ENCODE measurements at regions not wholly inside any gene's neighbourhood (a gene's known extent, or its start where the extent isn't known, plus 50 kb on each side); places are given as distances from the start of the nearest gene placed in this dataset.

DNA sequence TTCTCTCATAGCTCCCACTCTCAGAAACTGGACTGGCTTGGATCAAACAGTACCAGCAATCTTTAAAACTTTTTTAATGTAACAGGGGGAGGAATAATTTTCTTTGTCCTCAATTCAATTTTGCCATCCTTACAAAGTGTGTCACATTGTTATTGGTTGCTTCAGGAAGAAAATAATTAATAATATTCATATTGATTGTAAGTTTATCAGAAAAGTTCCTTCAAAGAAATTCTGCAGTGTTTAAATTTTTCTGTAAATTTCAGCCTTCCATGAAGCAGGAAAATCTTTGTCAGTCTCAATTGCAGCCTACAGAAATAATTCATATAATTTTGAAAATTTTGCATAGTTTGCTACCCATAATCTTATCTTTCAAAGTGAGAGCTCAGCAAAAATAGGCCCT, 1119.1 kb upstream of the ATXN7L3B start:
- TF ChIP-seq, protein P1, sequence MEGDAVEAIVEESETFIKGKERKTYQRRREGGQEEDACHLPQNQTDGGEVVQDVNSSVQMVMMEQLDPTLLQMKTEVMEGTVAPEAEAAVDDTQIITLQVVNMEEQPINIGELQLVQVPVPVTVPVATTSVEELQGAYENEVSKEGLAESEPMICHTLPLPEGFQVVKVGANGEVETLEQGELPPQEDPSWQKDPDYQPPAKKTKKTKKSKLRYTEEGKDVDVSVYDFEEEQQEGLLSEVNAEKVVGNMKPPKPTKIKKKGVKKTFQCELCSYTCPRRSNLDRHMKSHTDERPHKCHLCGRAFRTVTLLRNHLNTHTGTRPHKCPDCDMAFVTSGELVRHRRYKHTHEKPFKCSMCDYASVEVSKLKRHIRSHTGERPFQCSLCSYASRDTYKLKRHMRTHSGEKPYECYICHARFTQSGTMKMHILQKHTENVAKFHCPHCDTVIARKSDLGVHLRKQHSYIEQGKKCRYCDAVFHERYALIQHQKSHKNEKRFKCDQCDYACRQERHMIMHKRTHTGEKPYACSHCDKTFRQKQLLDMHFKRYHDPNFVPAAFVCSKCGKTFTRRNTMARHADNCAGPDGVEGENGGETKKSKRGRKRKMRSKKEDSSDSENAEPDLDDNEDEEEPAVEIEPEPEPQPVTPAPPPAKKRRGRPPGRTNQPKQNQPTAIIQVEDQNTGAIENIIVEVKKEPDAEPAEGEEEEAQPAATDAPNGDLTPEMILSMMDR (IDR thresholded peaks at IDR 0.05): no peak
- no peak for TF ChIP-seq POLR2A (IDR thresholded peaks at IDR 0.05)

Data from breast epithelium (tissue), 3 donors.